Activated T-cell treated with anti-CD3 and anti-CD28 coated beads for 48 hours (primary cell): ENCODE measurements at regions not wholly inside any gene's neighbourhood (a gene's known extent, or its start where the extent isn't known, plus 50 kb on each side); places are given as distances from the start of the nearest gene placed in this dataset.

Source experiments
- DNase-seq: peaks from one replicate; pipeline ENCODE4 v3.0.0-alpha.2; 2020; ENCODE audit warnings: low read depth

DNA sequence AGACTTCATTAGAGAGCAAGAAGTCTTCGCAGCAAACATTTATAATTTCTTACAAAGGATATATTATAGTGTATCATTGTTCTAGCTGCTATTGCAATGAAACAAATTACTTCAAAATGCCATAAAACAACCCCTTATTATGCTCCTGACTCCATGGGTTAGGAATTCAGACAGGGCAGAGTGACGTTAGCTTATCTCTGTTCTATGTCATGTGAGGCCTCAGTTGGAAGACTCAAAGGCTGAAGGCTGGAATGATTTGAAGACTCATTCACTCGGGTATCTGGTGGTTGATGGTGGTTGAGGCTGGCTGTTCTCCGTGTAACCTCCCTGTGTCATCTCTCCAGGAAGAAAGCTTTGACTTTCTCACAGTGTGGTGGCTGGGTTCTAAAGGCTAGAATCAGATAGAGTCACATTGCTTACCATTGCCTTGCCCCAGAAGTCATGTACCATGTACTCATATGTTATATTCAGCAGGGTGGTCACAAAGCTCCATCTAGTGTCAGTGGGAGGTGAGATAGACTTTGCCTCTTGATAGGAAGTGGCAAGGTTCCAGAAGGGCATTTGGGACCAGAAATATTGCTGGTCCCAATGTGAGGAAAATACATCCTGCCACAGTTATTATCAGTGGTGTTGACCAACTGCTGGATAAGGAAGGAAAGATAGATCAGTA, 226.9 kb downstream of the TMEM38B start:
- no peak for DNase-seq

DNA sequence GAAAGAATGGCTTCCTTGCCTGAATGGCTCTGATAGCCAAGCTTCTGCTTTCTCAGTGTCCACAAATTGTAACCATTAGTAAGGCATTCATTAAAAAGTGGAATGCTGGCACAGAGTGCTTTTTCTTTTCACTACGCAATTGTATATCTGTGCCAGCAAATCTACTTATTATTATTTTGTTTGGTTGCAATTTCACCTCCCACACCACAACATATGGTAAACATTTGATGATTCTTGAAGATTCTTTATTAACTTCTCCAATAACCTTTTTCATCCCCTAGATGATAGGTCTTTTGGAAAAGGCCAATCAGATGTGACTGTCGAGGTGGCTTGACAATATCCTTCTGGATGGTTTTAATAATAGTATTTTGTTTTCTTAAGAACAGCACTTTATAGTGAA, 234.1 kb downstream of the TMEM38B start:
- DNase-seq: no peak

DNA sequence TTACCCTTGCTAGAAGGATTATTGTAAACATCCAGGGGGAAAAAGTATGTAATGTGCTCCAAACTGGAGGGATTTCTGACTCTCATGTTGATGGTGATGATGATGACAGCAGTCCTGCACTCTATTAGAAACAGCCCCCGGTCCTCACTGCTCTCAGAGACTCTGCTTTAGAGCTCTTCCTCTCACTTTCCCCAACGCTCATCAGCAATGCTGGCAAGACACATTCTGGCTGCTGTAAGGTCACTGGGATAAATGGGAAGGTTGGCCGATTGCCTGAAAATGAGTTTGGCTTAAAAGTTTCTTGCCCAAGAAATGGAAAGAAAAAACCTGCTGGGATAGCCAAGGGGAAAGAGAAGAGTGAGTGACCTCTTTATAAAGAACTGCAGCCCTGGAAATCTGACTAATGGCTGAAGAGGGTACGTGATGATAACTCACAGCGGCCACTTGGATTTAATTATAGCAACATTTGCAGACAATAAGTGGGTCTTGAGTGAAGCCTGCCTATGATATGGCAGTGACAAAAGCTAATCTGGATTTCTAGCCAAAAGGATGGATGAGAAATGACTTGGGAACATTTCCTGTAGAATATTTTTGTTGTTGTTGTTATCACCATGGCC, 235.8 kb downstream of the TMEM38B start:
- no peak for DNase-seq

DNA sequence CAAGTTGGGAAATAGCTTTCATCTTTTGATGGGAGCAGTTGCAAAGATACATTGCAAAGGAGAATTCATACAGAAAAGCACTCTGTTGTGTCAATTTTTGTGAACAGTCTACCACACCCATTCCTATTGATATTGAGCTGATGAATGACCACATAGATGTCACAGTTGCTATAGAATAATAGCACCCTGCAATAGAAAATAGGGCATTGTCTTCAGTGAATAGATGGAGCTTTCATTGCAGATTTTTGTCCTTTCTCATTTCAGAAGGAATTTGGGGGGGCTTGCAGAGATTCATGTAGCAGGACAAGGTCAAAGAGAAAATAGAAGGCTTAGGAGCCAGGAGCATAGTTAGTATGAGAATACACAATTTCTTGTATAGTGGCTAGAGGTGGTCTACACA, 237.9 kb downstream of the TMEM38B start:
- no peak for DNase-seq

DNA sequence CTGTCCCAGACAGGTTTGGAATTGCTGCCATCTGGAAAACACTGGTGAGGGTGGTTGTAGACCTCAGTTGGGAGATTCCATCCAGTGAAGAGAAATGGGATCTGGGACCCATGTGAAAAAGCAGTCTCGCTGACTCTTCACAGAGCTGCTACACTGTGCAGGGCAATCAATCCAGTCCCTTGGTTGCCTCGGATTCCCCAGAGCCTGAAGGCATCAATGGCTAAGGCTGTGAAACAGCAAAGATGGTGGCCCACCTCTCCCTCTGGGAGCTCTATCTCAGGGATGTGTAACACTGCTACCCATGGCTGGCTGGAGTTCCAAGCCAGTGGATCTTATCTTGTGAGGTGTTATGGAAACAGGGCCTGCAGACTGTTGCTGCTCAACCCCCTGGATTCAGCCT, 256.1 kb downstream of the TMEM38B start:
- DNase-seq: no peak

DNA sequence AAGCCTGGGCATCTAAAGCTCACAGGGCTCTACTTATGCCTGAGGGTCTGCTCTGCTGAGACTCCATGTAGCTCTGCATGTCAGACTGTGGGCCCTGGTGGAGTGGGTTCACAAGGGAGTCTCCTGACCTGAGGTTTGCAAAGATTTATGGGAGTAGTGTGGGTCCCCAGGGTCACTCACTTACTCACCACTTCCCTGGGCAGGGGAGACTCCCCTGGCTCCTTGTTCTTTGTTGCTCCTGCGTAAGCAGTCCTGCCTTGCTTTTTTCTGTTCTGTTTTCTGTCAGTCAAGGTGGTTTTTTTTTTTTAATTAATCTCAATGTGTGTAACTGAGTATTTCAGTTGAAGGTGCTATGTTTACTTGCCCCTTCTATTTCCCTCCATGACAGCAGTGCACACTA, 256.6 kb downstream of the TMEM38B start:
- no peak for DNase-seq

DNA sequence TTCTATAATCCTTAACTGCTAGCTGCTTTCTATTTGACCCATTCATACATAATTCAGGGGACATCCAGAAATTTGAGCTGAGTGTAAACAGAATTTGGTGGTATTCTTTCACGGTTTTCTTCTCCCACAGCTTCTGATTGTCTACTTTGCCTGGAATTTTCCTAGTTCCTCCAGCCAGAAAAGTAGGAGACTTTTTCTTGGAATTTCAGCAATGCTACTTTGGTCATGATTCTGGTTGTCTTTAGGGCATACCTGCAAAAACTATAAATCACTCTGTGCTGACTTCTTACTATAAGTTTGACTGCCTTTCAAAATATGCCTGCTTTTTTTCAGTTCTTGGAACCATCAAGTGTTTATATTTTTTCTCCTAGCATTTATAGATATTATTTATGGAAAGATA, 260.2 kb downstream of the TMEM38B start:
- DNase-seq: no peak

DNA sequence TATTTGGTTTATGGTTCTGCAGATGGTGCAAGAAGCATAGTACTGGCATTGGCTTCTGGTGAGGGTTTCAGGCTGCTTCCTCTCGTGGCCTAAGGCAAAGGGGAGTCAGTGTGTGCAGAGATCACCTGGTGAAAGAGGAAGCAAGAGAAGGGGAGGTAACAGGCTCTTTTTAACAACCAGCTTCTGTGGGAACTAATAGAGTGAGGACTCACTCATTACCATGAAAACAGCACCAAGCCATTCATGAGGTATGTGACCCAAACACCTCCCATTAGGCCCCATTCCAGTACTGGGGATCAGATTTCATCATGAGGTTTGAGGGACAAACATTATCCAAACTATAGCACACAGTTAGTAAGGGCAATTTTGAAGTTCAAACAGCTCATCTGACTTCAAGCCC, 263.5 kb downstream of the TMEM38B start:
- DNase-seq: no peak

DNA sequence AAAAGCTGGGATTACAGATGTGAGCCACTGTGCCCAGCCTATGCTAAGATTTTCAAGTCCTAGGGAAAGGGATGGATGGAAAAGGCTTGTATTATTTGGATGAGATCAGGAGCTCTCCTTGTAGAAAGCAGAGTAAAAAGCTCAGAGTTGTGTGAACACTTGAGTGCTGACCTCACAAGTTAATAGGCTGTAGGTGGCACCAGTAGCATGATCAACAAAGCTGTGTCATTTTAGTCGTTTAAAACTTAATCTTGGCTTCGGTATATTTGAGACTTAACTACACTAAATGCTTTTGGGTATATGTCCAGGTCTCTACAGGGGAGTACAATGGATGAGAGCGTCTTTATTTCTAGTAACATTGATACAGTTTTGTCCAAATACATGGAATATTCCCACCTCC, 264.2 kb downstream of the TMEM38B start:
- DNase-seq: no peak

DNA sequence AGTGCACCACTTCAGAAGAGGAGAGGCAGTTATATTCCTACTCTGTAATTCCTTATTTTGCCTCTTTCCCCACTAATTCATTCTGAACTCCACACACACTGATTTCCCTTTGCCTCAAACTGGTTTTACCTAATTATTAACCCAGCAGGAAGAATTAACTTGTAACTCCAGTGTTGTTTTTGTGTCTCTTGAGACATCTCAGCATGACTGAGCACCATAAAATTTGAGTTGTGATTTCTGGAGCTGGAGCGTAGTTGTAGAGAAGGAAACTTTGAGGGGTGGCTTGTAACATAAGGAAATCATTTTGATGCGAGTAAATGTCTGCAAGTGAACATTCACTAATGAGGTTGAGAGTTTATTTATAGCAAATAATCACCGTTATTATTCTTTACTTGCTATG, 265.2 kb downstream of the TMEM38B start:
- DNase-seq: no peak

DNA sequence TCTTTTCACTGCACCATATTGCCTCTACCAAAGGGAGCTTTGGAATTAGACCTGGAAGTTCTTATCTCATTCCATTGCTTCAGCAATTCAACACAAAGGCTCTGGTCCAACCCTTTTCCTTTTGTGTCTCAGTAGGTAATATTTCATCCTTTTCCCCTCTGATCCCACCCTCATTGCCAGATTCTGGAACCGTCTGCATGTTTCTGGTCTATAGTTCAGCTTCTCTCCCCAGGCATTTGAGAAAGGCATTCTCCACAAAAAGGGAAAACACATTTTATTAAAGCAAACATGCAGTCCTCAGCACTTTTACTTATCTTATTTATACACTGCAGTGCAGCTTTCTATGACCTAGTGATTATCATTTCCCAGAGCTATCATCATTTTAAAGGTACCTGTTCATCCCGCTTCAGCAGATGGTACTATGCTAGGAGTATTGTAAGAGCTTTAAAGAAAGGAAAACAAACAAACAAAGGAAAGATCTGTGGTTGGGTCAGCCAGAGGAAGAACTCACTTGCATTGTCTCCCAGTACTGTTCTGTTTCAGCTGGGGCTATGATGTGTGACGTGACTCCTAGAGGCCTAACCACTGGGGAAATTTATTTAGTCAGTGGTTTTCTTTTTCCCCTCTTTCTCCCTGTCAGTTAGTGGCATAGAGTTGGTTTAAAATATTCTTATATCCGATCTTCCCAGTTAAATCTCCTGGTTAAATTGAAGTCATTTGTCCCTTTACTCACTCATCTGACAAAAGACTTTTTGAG, 269.2 kb downstream of the TMEM38B start:
- no peak for DNase-seq

DNA sequence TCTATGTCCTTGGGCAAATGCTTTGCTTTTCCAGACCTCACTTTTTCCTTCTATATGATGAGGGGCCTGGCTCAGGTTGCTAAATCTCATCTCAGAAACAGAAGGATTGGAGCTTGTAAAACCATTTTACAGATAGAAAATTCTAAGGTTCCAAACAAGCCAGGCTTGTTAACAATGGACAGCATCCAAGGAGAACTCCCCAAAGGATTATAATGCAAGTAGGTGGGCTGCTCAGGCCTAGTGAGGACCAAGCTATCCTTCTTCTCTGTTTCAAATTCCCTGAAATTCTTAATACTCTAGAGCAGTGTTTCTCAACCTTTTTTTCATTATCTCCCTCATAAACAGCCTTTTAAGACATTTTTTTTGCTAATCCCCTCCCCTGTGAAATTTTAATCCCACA, 269.8 kb downstream of the TMEM38B start:
- DNase-seq: no peak

DNA sequence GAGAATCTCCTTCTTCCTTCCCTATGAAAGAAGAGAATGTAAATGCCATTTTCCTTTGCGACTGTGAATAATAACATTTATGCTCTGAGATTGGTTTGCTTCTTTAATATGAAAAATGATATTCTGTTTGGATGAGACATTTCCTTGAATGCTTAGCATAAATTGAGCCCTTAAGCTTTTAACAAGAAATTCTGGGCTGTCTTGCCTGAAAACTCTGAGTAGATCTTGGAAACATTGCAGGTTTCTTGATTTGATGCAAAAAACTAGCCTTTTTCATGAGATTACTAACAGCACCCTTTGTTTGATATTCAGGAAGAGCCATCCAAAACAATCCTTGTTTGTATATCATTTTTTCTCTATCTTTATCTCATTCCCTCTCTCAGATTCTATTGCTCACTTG, 272.5 kb downstream of the TMEM38B start:
- DNase-seq: no peak

DNA sequence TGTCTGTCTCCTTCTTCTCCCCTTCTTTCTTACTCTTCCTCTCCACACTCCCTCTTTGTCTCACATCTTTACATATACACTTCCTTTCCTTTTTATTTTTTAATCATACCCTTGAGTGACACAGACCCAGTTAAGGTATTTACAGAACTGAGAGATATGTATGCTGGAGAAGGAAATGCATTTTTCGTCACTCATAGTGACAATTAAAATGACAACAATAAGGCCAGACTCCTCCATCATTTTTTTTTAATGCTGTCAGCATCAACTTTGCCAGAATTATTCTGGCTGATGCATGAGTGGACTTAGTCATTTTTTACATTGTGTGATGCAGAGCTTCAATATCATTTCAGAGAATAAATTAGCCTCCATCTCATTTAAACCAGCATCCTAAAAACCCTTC, 272.9 kb downstream of the TMEM38B start:
- no peak for DNase-seq

DNA sequence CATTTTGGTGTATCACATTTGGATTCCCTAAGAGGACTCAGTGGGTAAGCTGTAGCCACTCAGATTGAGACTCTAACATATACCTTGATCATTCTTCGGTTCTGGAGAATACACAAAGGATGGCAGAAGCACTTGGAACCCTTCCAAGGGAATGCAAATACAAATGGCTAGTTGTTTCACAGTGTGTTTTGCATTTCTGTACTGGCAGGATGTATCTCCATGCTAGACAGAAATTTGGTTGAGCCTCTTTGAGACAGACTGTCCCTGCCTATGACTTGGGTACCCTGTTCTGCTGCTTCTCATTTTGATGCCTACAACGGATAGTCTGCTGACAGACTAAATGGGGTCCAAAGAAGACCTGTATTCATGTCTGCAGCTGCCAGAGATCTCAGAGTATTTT, 273.5 kb downstream of the TMEM38B start:
- no peak for DNase-seq

DNA sequence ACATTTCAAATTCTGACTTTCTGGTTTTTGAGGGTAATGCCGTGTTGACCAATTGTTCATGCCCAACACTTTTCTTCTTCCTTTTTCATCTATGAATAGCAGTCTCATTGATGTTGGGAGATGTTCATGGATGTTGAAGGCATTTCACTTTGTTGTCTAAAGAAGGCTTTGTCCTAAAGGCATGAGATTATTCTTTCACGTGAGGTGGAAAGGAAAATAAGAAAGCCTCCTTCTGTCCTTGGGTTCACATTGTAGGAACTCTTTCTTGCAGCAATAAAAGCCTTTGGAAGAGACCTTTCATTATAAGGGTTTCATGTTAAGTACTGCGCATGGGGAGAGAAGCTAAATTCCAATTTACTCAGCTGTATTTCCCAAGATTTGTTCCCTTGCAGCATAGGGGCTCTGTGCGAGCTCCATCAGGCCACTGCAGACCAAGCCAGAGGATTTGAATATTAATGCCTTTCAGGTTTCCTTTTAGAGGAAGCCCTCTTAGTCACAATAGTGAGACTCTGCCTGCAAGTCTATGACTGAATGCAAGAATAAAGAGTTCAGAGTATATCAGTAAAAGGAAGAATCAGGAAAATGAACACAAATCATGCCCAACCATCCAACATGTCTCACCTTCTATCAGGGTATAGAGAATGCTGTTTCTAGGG, 274.6 kb downstream of the TMEM38B start:
- DNase-seq: no peak

DNA sequence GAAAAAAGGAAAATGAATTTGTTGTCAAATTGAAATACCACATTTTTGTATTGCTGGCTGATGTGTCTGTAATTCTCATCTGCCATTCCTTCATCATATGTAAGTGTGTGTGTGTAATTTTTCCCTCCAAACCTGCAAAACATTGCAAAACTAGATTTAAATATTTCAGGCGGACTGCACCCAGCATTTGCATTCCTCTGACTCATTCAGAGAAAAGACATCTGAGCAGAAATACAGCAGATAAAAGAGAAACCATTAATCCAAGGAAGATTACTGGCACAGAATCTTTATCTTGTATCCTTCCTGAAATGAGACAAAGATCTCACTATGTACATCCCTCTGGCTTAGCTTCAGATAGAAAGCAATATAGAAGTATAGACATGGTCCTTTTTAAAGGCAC, 275.3 kb downstream of the TMEM38B start:
- no peak for DNase-seq

DNA sequence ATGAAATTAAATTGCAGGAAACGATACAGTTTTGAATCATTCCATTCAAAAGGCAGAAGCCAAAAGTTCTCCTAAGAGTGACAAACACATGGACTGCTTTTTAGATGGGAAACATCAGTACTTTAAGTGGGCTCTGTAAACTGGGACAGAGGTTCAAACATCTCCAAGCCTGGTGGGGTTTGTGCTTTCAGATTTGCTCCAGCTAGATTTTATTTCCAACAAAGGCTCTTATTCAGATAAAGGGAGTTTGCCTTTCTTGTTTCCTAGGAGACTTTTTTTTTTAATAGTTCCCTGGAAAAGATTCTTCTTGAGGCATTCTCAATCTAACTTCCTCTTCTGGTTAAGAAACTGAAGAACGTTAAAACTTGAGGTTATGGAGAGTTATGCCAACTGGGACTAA, 277.6 kb downstream of the TMEM38B start:
- no peak for DNase-seq

DNA sequence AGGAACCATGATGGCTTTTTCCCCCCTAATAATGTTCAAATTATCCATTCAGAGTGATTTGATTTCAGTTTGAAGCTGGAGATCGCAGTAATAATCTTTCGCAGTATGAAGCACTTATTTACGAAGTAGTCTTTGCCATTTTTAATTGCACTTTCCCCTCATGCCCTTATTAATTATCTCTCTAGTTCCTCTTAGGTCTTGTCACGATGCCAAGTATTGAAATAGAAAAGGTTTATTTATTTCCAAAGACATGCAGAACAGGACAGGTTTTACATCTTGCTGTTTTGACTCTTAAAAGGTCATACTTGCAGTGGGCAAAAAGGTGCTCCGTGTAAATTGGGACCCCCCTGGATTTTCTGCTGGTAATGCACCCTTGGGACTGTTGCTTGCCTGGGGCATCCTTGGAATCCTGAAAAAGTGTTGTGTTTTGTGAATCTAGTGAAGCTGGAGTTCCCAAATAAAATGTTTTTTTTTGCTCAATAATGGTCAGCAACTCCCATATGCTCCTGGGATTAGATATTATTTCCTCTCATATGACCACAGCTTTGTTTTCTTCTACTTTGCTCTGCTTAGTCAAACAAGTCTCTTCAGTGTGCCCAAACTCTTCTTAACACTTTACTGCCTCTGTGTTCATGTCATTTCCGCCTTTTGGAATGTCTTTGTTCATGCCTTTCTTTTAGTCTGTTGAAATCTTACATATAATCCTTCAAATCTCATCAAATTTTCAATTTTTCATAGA, 278.3 kb downstream of the TMEM38B start:
- no peak for DNase-seq

DNA sequence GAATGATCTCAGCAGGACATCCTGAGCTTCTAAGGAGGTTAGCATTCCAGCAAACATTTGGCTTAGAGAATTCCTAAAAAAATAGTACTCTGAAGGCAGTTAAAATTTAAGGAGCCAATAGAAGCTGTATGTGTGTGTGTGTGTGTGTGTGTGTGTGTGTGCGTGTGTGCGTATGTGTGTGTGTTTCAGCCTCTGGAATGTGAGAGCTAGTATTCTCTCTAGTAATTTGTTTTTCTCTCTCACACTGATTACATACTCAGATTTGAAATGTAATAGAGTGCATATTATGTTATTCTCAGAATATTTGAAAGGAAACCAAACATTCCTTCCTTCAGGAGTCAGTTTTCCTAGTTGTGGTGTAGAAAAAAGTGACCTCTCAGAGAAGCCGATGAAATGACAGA, 279.6 kb downstream of the TMEM38B start:
- DNase-seq: no peak

DNA sequence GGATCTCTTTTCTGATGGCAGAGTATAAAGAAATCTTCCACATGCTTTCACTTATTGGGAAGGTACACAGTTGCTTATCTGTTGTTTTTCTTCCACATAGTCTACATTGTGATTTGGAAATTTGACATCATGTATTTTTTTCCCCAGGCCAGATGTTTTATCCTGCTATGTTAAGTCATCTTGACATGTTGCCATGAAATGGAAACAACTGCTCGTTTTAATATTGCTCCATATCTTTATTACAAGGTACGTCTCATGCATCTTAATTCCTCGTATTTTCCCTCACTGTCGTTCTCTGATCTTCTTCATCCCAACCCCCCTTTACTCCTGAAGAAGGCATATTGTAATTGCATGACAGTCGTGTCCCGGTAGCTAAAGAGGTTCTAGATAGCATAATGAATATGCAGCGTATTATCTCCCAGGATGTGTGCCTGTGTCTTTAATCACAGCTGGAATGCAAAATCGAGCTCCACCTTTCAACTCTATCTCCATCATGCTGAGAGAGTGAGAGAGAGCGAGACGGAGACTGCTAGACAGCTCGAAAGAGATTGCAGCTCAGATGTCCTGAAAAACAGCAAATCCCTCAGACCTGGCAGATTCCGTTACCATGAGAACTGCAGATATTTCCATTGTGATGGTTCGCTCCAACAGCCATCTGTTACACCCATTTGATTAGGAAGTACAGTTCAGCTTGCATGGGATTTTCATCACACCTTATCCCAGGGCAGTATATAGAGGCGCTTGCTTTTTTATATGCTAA, 281.7 kb downstream of the TMEM38B start:
- DNase-seq: no peak

DNA sequence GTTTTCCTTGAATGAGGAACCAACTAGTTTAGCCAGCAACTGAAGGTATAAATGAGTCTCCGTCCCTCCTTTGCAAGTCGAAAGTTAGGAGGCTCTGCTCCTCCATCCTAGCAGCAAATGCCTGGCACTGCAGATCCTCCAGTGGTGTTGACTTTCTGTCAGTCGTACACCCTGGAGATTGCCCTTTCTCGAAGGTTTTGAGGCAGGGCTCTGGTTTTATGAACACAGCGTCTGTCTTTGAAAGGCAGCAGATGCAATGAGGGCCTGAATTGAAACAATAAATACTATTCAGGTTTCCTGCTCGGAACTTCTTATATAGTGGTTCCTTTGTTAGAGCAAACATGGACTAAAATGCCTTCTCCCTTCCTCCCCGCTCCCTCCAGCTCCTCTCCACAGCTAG, 284.0 kb downstream of the TMEM38B start:
- DNase-seq: no peak
